Stimulated activated CD8-positive, alpha-beta memory T cell treated with anti-CD3 and anti-CD28 coated beads, Interleukin-4, amount 100 ng/mL, for 4 hours (primary cell): ENCODE measurements at regions not wholly inside any gene's neighbourhood (a gene's known extent, or its start where the extent isn't known, plus 50 kb on each side); places are given as distances from the start of the nearest gene placed in this dataset.
"Not testable (repeated sequence)": the region's sequence is repeated elsewhere in the genome, so short reads cannot be mapped to it uniquely, and the experiment has no call there.

ENCODE experiments used
- DNase-seq, 2 donors: peaks; one replicate each; pipeline ENCODE4 v3.0.0-alpha.2; 2020; ENCODE audit warnings: low read depth in 2 of 2, low spot score in 1 of 2

DNA sequence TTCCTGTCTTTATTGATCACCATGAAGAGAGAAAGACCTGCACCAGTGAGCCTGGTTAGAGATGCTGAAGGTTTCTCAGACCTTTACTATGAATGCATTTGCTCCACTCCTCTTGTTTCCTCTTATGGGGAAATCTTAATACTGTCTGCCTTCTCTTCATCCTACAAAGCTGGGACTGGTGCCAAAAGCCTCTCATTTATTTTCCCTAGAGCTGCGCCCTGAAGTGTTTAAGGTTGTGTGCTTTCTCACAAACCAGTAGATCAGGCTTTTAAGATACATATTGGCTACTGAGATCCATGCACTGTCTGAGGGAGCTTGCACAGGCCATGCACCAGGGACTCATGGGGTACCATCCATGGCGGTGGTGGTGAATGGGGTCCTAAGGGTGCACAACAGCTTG, 286.1 kb upstream of the PMFBP1 start:
- no peak for DNase-seq

DNA sequence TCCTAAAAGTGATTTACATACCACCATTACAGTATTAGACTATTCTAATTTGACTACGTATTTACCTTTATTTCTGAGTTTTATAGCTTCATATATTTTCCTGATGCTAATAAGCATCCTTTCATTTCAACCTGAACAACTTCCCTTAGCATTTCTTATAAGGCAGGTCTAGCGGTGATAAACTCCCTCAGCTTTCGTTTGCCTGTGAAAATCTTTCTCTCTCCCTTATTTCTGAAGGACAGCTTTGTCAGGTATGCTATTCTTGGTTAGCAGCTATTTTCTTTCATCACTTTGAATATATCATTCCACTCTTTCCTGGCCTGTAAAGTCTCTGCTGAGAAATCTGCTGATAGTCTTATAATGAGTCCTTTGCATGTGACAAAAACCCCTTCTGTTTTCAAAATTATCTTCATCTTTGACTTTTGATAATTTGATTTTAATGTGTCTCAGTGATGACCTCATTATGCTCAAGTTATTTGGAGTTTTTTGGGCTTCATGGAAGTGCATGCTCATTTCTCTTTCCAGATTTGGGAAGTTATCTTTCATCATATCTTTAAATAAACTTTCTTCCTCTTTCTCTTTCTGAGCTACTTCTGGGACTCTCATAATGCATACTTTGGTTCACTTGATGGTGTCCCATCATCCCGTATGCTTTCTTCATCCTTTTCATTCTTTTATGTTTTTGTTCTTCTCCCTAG, 285.4 kb upstream of the PMFBP1 start:
- no peak for DNase-seq

DNA sequence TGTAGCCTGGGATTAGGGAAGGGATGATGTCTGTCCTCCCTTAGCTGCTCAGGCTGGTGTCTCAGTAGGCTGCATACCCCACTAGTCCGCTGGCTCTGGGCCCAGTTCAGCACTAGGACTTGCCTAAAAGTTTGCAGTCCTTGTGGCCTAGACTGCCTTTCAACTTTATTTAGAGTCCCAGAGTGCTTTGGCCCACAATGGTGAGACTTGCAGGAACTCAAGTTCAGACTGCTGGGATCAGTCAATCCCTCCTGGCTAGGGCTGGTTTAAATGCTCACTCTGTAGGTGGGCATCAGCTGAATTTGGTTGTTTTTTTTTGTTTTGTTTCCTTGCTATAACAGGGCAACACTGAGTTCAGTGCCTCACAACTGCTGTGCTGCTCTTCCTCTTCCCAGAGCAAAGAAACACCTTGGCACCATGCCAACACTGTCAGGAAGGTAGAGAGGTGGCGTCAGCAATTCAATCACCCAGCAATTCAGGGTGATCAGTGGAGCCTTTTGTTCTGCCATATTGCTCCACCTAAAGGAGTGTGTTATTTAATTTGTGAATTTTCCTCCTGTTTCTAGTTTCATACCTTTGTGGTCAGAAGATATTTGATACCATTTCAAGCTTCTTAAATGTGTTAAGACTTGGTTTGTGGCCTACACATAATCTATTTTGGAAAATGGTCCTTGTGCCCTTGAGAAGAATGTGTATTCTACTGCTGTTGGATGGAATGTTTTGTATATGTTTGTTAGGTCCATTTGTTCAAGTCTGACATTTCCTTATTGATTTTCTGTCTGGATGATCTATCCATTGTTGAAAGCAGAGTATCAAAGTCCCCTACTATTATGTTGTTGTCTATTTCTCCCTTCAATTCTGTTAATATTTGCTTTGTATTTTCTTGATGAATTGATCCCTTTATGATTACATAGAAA, 284.0 kb upstream of the PMFBP1 start:
- DNase-seq = no peak

DNA sequence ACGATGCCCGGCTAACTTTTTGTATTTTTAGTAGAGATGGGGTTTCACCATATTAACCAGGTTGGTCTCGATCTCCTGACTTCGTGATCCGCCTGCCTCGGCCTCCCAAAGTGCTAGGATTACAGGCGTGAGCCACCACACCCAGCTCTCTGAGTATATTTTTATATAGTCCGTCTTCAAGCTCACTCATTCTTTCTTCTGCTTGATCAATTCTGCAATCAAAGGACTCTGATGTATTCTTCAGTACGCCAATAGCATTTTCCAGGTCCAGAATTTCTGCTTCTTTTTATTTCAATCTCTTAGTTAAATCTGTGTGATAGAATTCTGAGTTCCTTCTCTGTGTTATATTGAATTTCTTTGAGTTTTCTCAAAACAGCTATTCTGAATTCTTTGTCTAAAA, 281.9 kb upstream of the PMFBP1 start:
- not testable (repeated sequence) for DNase-seq

DNA sequence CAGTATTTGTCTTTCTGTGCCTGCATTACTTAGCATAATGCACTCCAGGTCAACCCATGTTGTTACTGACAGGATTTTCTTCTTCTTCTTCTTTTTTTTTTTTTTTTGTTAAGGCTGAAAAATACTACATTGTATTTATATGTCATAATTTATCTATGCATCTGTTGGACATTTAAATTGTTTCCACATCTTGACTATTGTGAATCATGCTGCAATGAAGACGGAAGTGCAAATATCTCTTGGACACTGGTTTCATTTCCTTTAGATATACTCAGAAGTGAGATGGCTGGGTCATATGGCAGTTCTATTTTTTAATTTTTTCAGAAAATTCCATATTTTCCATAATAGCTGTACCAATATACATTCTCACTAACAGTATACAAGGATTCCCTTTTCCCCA, 272.7 kb upstream of the PMFBP1 start:
- DNase-seq = no peak

DNA sequence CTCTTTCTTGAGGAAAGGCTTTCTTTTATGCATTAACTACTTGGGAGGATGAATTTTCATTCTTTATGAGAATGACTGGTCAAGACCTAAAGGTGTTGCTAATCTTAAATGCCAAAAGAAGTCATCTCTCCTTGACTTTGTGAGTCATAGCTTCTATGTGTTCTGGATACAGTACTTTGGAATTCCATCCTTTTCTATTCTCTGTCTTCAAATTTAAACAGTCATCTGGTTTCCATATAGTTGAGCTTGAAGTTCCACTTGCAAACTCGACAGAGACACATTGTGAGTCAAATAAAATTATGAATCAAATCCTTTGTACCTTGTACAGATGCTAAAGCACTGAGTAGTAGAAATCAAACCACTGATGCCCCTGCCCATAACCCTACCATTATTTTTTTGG, 271.9 kb upstream of the PMFBP1 start:
- no peak for DNase-seq

DNA sequence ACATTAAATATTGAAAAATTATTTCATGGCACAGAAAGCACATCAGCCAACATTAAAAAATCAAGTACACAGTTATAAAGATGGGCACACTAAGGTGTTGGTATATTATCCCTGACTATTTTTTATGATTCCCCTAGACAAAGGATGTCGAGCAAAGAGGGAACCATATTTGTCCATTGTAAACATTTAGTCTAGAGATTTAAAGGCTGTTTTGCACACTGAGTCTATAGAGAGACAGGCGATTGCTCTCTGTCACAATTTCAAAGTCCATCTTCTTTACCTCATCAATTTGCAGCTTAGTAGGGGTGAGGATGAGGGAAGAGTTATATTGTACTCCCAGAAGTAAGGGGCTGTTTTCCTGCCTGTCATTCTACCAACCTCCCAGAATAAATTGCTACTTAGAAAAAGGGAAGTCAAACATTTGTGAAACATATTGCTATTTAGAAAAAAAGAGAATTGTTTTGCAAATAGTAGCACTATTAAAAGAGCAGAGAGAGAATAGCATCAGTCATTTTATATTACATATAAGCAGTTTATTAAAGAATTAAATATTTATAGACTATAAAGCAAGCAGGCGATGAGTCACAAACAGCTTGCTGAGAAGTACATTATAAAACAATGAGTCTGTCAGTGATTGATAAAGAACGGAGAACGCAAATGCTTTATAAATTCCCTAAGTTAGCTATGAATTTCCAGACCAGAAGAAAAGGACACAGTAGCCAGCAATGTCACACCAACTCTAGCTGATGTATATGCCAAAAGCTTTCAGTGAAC, 270.6 kb upstream of the PMFBP1 start:
- no peak for DNase-seq

DNA sequence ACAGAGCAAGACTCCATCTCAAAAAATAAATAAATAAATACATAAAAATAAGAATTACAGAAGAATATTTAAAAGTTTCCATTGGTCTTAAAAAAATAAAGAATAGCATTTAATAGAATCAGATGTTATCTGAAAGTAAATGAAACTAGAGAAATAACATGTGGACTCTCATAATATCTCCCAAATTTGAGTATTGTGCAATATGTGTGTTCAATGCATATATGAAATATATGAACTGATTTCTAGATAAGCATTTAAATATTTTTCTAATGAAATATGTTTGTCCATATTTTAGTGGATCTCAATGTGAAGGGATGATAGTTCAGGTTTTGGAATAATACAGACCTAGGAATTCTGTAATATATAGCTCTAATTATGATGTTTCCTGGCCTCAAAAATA, 265.9 kb upstream of the PMFBP1 start:
- no peak for DNase-seq

DNA sequence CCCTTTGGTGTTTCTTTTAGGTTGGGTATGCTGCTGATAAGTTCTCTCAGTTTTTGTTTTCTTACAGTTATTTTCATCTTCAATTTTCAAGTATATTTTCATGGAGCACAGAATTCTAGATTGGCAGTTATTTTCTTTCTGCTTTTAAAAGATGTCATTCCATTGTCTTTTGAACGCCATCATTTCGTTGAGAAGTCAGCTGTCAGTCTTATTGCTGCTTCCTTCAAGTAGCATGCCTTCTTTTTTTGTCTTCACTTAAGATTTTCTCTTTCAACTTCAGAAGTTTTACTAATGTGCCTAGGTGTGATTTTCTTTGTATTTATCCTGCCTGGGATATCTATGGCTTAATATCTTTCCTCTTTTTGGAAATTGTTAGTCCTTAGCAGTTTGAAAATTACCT, 262.2 kb upstream of the PMFBP1 start:
- no peak for DNase-seq

DNA sequence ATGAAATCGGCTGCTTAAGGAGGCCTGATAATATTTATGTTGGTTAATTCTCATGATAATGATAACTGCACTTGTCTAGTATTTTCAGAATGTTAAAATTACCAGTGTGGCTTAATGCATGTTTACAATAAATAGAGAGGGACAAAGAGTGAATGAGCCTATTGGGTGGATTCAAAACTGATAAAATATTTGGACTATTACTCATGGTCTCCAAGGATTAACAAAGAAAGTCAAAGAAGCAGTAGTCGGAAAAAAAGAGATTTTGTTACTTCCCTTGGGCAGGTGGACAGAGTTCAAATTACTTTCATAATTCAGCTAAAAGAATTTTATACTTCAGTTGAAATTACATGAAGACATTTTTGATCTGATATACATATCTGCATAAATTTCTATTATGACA, 258.2 kb upstream of the PMFBP1 start:
- no peak for DNase-seq

DNA sequence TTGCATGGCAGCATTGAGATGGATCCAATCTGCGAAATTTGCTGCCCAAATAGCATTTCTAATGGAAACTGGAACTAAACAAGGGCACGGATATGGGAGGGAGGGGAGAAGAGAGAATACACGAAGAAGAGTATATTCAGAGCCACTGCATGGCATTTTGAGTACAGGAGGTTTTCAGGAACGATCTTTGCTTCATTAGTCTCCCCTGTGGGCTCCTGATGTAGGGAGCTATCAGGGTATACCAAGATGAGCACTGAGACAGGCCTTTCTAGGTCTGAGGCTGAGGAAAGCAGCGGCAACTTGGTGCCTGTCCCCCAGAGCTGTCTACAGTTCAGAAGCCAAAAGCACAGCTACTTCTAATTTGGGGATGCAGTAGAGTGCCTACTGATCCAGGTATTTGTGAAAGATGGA, 257.7 kb upstream of the PMFBP1 start:
- no peak for DNase-seq

DNA sequence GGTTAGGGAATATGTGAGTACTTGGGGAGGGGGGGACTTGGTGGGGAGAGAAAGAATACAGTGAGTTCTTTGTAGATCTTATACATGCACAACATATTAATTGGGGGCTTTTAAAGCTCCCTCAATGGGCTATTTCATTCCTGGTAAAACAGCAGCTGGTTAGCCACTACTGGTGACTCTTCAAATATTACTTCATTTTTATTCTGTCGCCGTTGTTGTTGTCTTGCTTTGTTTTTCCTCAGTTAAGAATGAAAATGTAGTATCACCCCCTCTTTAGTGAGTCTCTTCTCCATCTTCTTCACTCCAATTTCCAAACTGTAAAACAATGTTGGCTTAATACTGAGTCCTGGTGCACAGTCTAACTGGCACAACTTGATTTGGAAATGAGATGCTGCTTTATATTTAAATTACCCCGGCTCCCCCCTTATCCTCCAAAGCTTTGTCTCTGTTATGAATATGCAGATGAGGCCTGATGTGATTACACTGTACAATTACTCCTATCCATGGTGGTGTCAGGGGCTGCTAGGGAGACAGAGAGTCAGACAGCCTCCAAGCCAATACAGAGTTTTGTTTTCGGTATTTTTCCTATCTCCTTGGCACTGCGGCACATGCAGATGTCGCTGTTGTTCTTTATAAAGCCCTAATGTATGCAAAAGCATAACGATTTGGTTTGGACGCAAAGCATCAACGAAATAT, 256.9 kb upstream of the PMFBP1 start:
- no peak for DNase-seq

DNA sequence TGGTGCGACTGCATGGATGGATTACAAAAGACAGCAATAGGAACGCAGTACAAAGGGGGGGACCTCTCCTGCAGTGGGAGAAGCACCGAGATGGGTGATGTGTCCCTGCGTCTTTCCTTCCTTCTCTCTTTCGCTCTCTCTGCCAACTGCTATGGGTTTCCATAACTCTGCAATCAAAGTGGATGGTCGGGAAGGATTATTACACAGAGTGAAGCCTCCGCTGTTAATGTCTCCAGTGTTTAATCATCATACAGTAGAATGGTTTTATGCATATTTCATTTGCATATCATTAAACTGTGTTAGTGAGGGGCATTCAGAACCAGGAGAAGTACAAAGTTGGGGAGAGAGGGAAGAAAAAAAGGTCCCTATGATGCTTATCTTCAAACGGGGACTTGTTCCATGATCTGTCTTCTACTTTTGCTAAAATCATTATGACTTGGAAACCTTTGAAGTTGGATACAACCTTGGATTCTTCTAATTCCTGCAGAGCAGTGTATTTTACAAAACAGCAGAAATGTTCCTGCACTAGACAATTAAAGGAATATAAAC, 255.9 kb upstream of the PMFBP1 start:
- no peak for DNase-seq

DNA sequence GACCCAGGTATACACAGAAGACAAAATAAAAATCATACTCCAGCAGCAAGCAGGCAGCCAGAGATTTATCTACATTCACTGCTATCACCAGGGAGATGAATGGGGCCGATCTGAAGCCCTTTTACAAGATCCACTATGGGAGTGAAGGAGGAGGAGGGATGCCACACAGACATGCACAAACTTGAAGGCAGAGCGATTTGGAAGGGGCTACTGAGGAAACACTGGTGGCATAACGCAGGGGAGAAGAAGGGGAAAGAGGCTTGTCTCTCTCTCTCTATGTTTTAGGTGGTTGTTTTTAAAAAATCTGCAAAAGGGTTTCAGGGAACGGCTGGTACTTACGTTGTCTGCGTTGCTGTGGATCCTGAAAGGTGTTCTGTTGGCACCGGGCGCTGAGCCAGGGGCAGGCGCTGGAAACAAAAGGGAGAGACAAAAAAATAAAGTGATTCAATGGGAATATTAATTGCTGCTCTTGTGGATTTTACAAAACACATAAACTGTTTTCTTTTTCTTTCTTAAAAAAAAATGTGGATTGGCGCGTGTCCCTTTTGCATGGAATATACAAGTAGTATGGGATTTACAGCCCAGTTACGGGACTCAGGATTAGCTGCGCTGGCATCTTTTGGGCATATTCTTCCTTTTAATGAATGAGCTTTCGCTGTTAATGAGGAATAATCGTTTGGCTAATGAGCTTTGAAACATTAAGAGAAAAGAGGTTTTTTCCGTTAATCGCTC, 255.3 kb upstream of the PMFBP1 start:
- no peak for DNase-seq

DNA sequence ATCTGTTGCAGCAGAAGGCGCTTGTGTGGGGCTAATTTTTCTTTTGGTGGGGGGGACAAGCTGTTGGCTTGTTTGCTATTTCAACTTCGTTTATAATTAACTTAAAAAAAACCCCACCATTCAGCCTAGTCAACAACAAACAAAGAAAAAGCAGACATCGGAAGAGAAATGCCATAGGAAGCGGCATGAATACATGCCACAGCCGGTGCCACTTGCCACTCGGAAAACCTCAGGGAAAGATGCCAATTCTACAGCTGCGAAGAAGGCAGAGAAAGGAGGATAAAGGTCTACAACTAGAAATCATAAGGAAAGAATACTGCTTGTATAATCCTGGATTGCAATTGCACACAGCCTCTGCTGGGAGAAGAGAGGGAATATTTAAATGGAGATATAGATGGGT, 254.4 kb upstream of the PMFBP1 start:
- DNase-seq = no peak

DNA sequence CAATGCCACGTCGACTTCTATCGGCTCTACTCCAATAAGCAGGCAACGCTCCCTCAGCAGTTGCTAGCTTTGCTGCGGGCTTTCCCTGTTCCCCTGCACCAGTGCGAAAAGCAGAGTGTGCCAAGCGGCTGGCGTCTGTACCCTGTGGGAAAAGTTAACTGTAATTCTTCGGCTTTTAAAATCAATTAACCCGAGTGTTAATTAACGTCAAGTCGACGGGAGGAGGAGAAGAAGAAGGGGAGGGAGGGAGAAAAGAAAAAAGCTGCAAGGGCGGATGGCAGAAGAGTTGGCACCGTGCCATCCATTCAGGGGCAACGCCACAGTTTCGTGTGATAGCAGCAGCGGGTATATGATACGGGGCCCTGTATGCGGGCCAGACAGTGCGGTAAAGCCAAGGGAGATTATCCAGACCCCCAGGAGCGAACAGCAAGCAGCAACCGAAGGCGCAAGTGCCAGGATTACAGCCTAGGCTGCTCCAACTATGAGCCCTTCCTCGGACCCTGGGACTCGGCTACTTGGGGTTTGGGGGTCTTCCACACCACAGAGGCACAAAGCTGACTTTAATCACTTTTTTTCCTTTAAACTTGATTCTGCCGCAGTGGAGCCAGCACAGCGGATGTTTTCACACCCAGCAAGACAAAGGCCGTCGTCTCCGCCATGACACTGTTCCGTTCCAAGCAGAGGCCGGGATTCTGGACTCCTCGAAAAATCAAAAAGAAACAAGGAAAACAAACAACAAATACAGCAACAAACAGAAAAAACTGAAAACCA, 253.8 kb upstream of the PMFBP1 start:
- DNase-seq = no peak

DNA sequence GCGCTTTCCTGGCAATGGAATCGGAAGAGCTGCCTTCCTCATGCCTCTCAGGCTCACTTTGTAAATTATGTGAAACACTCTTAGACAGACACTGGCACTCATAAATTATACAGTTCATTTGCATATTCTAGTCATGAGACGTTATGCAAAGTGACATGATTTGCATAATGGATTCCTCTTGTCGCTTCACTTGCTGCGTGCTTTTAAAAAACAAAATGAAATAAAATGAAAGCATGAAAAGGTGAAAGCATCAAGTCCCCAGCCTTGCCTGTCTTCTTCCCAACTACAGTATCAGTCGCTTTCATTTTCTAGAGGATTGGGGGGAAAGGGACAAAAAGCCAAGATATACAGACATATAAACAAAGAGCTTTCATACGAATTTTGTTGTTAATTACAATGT, 252.8 kb upstream of the PMFBP1 start:
- no peak for DNase-seq

DNA sequence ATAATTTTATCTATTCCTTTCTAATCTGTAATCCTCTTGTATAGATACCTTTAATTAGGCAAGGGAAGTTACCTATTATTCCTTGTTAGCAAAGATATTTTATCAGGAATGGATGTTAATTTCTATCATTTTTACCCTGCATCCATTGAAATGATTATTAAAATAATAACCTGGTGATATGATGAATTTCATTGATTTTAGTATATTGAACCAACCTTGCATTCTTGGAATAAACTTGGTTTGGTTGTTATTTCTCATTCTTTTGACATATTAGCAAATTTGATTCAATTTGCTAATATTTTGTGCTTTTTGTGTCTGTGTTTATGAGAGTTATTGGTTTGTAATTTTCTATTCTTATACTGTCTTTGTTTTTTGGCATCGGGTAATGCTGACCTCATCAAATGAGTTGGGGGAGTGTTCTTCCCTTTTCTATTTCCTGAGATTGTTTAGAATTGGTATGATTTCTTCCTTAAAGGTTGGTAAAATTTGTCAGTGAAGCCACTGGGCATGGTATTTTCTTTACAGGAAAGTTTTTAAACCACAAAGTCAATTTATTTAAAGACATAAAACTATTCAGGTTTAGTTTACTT, 250.4 kb upstream of the PMFBP1 start:
- DNase-seq = no peak

DNA sequence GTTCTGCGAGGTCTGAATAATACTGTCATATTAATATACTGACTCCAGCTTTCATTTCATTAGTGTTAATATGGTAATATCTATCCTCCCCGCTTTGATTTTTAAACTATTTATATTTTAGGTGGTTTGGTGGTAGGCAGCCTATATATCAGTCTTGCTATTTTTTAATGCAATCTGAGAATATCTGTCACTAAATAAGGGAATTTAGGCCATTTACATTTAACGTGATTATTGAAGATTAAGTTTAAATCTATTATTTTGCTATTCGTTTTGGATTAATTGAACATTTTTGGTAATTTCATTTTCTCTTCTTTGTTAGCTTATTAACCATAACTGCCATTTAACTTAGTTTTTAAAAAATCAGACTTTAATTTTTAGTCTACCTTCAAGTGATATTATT, 247.7 kb upstream of the PMFBP1 start:
- no peak for DNase-seq
